GM12878 (cell line): ENCODE measurements at regions not wholly inside any gene's neighbourhood (a gene's known extent, or its start where the extent isn't known, plus 50 kb on each side); places are given as distances from the start of the nearest gene placed in this dataset.

Experiments used
- ATAC-seq: fragments of 200-7000 bp; cut with Tn5 transposase; 3 replicates; pipeline ENCODE4 v1.9.1; 2020; ENCODE audit warnings: mild to moderate bottlenecking, moderate library complexity
- BruUV-seq: library from RNA; stranded (reverse); fragments of 400-500 nt; replicated peaks from 2 replicates; lab custom pipeline; 2021; lab: Mats Ljungman, UMichigan
- CTCF ChIA-PET: fragments of 300-600 bp; sonication (Branson Sonifier 250); formaldehyde crosslinking; extraction: SDS; loops from one replicate; lab custom pipeline; 2021; ENCODE audit warnings: inconsistent platforms; lab: Yijun Ruan, JAX
- POLR2A ChIA-PET: fragments of 350-600 bp; formaldehyde crosslinking; extraction: SDS; loops from one replicate; lab custom pipeline; 2021; ENCODE audit warnings: inconsistent platforms; lab: Charles Lee
- RAD21 ChIA-PET: fragments of 300-600 bp; sonication (Branson Sonifier 250); formaldehyde crosslinking; loops from one replicate; lab custom pipeline; 2023; ENCODE audit warnings: antibody characterized with exemption; ENCODE audit not compliant: unreplicated experiment; lab: Charles Lee
- SMC1A ChIA-PET: fragments of 300-600 bp; sonication (Branson Sonifier 250); formaldehyde crosslinking; loops from one replicate; lab custom pipeline; 2023; ENCODE audit not compliant: unreplicated experiment, uncharacterized antibody; lab: Charles Lee
- DNase-seq: peaks from one replicate; pipeline ENCODE4 v3.0.0-alpha.2; 2011; ENCODE audit warnings: low read depth, low spot score
- FAIRE-seq: peaks from 3 replicates; lab custom pipeline; 2011; peaks lifted over from hg19 to GRCh38; lab: Jason Lieb, UNC
- H2AFZ ChIP-seq: 2 replicates; pipeline ENCODE4 v1.6.0; 2011; ENCODE audit warnings: low read depth, low read length, control low read depth; ENCODE audit not compliant: control insufficient read depth
- H3K27ac ChIP-seq: 2 replicates; pipeline ENCODE4 v1.5.1; 2011; ENCODE audit warnings: control low read depth; ENCODE audit not compliant: control insufficient read depth, insufficient read depth
- H3K27me3 ChIP-seq, 2 experiments: replicated peaks in 1 of 2; 2 replicates each; pipeline versions ENCODE4 v1.6.0 to v1.6.1; 2011; ENCODE audit warnings: low read length in 1 of 2; ENCODE audit not compliant: control insufficient read depth in 2 of 2, insufficient read depth in 2 of 2
- H3K36me3 ChIP-seq, 2 experiments: 2 replicates each; pipeline ENCODE4 v1.5.1; 2011; ENCODE audit warnings: low read length in 1 of 2; ENCODE audit not compliant: control insufficient read depth in 2 of 2, insufficient read depth in 2 of 2
- H3K4me1 ChIP-seq: 2 replicates; pipeline ENCODE4 v1.6.1; 2011; ENCODE audit warnings: mild to moderate bottlenecking, low read length, moderate library complexity, mixed read lengths; ENCODE audit not compliant: control insufficient read depth, insufficient read depth
- H3K4me2 ChIP-seq: 2 replicates; pipeline ENCODE4 v1.6.0; 2011; ENCODE audit warnings: control low read depth; ENCODE audit not compliant: control insufficient read depth, insufficient read depth
- H3K4me3 ChIP-seq: fragments of 200-600 bp; sonication (generic); 2 replicates; pipeline ENCODE4 v1.5.1; 2016
- H3K79me2 ChIP-seq: 2 replicates; pipeline ENCODE4 v1.6.0; 2011; ENCODE audit warnings: low read length; ENCODE audit not compliant: control insufficient read depth, insufficient read depth
- H3K9ac ChIP-seq: 2 replicates; pipeline ENCODE4 v1.8.0; 2011; ENCODE audit warnings: low read length, control low read depth, mixed read lengths; ENCODE audit not compliant: control insufficient read depth, insufficient read depth
- H3K9me3 ChIP-seq: replicated peaks from 3 replicates; pipeline ENCODE4 v1.5.1; 2011; ENCODE audit warnings: mild to moderate bottlenecking, low read length; ENCODE audit not compliant: control insufficient read depth, insufficient read depth
- H4K20me1 ChIP-seq: 2 replicates; pipeline ENCODE4 v1.6.0; 2011; ENCODE audit not compliant: control insufficient read depth, insufficient read depth
- BRCA1 ChIP-seq: IDR thresholded peaks from 2 replicates; pipeline ENCODE4 v1.6.1; 2011; ENCODE audit warnings: low read depth, low read length, improper control_type of control experiment
- IKZF2 ChIP-seq, 2 experiments: fragments of 450-650 bp; IDR thresholded peaks; 2 replicates each; pipeline ENCODE4 v1.6.1; 2017; ENCODE audit warnings: mild to moderate bottlenecking in 2 of 2, moderate library complexity in 2 of 2
- NRF1 ChIP-seq: conservative IDR thresholded peaks from 2 replicates; pipeline ENCODE4 v1.6.1; 2011; ENCODE audit warnings: mild to moderate bottlenecking, low read depth, low read length, improper control_type of control experiment
- RAD21 ChIP-seq: IDR thresholded peaks from 2 replicates; pipeline ENCODE4 v1.6.1; 2011; ENCODE audit warnings: mild to moderate bottlenecking, low read depth, low read length, moderate library complexity; ENCODE audit not compliant: insufficient read depth
- RCOR1 ChIP-seq: conservative IDR thresholded peaks from 2 replicates; pipeline ENCODE4 v1.6.1; 2012; ENCODE audit warnings: low read depth, low read length, improper control_type of control experiment
- RUNX3 ChIP-seq: IDR thresholded peaks from 2 replicates; pipeline ENCODE4 v1.6.1; 2012; ENCODE audit warnings: low read length, inconsistent platforms
- TAF1 ChIP-seq: IDR thresholded peaks from 2 replicates; pipeline ENCODE4 v1.6.1; 2011; ENCODE audit warnings: mild to moderate bottlenecking, low read depth, low read length, borderline replicate concordance
- TCF12 ChIP-seq: IDR thresholded peaks from 2 replicates; pipeline ENCODE4 v1.6.1; 2011; ENCODE audit warnings: low read depth, mild to moderate bottlenecking, low read length
- TCF7 ChIP-seq: IDR thresholded peaks from 2 replicates; pipeline ENCODE4 v1.6.1; 2014; ENCODE audit warnings: antibody characterized with exemption, borderline replicate concordance
- YBX1 ChIP-seq: fragments of 450-650 bp; IDR thresholded peaks from 2 replicates; pipeline ENCODE4 v1.6.1; 2016; ENCODE audit warnings: antibody characterized with exemption
- ZNF207 ChIP-seq: fragments of 450-650 bp; IDR thresholded peaks from 2 replicates; pipeline ENCODE4 v1.6.1; 2014; ENCODE audit warnings: antibody characterized with exemption, mild to moderate bottlenecking, borderline replicate concordance
- WGBS: methylation state at CpG from one replicate; pipeline ENCODE4 v1.1.6; 2016; ENCODE audit warnings: low lambda C conversion rate; ENCODE audit not compliant: insufficient replicate concordance, insufficient coverage; ENCODE audit errors: missing lambda C conversion rate; 5-methylcytosine and 5-hydroxymethylcytosine counted together
- in situ Hi-C: fragments of 300-500 bp; cut with MboI; formaldehyde crosslinking; loops from 9 replicates; pipeline ENCODE4 v1.14.3; 2018; ENCODE audit warnings: mixed read lengths
- intact Hi-C: fragments of 100-400 bp; cut with micrococcal nuclease; formaldehyde crosslinking; loops from one replicate; pipeline ENCODE4 v1.14.2; 2022; ENCODE audit not compliant: unreplicated experiment
- TF ChIP-seq, protein P1 (sequence below): fragments of 450-650 bp; formaldehyde crosslinking; IDR thresholded peaks from 2 replicates; pipeline ENCODE4 v1.4.0; 2020; ENCODE audit warnings: mild to moderate bottlenecking, moderate library complexity
- TF ChIP-seq, protein P2 (sequence below): IDR thresholded peaks from 2 replicates; pipeline ENCODE4 v1.6.1; 2011; ENCODE audit warnings: low read depth, low read length, improper control_type of control experiment, borderline replicate concordance
- TF ChIP-seq, protein P3 (sequence below): fragments of 450-650 bp; formaldehyde crosslinking; IDR thresholded peaks from 2 replicates; pipeline ENCODE4 v1.4.0; 2022; ENCODE audit warnings: mild to moderate bottlenecking, moderate library complexity

DNA sequence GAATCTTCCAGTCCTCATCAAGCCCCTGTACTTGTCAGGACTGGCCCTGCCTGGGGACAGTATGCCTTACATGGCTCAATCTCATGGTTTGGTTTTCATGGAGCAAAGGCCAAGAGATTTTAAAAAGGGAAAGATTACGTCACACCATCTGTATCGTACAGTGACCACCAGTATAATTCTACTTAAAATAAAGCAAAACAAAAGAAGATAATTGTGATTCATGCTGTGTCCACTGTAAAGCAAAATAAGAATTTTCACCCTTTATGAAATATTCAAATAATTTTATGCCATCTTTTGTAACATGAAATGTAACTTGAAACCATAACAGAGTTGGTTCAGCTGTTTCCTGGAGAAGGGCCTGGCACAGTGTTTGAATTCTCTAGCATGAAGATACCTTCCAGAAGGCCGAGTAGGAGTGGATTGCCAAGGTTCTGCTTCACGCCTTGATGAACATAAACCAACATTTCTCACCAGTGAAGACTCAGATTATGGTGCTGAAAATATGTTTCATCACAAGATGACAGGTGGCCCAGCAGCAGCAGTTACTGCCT, 486.5 kb downstream of the RFPL4B start (continued):
- TF ChIP-seq, protein P1, sequence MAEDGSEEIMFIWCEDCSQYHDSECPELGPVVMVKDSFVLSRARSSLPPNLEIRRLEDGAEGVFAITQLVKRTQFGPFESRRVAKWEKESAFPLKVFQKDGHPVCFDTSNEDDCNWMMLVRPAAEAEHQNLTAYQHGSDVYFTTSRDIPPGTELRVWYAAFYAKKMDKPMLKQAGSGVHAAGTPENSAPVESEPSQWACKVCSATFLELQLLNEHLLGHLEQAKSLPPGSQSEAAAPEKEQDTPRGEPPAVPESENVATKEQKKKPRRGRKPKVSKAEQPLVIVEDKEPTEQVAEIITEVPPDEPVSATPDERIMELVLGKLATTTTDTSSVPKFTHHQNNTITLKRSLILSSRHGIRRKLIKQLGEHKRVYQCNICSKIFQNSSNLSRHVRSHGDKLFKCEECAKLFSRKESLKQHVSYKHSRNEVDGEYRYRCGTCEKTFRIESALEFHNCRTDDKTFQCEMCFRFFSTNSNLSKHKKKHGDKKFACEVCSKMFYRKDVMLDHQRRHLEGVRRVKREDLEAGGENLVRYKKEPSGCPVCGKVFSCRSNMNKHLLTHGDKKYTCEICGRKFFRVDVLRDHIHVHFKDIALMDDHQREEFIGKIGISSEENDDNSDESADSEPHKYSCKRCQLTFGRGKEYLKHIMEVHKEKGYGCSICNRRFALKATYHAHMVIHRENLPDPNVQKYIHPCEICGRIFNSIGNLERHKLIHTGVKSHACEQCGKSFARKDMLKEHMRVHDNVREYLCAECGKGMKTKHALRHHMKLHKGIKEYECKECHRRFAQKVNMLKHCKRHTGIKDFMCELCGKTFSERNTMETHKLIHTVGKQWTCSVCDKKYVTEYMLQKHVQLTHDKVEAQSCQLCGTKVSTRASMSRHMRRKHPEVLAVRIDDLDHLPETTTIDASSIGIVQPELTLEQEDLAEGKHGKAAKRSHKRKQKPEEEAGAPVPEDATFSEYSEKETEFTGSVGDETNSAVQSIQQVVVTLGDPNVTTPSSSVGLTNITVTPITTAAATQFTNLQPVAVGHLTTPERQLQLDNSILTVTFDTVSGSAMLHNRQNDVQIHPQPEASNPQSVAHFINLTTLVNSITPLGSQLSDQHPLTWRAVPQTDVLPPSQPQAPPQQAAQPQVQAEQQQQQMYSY (CRISPR knock-in tag) = no peak
- TF ChIP-seq RUNX3 = no peak
- no peak for TF ChIP-seq YBX1
- TF ChIP-seq IKZF2 (IDR thresholded peaks at IDR 0.05) = no peak
- TF ChIP-seq RCOR1 = no peak

DNA sequence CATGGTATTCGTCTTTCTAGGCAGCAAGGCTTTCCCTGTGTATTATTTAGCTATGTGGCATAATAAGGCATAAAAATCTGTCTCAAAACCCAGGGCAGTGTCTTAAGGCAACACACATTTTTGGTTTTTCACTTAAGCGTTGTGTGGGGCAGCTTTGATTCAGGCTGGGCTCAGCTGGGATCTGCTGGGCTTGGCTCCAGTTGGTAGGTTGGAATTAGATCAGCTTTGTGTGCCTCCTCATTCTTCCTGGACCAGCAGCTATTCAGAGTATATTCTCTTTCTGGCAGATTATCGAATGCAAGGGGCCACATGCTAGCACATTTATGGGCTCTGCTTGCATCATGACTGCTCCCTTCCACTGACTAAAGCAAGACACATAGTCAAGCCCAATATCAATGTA, 487.9 kb downstream of the RFPL4B start:
- H4K20me1 ChIP-seq = no peaks in the 10 kb centered on the region
- ChIA-PET SMC1A (no interaction called here), CTCF (no interaction called here), POLR2A (no interaction called here), RAD21 (no interaction called here)
- FAIRE-seq (no peak), ATAC-seq (no peak), DNase-seq (no peak)
- in situ Hi-C loops = no loop called here
- no peak overlapping the region for H2AFZ ChIP-seq
- H3K4me3 ChIP-seq = no peak overlapping the region
- no peaks in the 10 kb centered on the region for H3K27me3 ChIP-seq
- H3K27ac ChIP-seq = no peak overlapping the region
- H3K9me3 ChIP-seq = no peaks in the 10 kb centered on the region
- H3K79me2 ChIP-seq = no peaks in the 10 kb centered on the region
- H3K4me1 ChIP-seq = no peaks in the 10 kb centered on the region
- intact Hi-C loops = no loop called here
- no TSS peak for BruUV-seq
- H3K9ac ChIP-seq = no peak overlapping the region
- H3K4me2 ChIP-seq = no peak overlapping the region
- WGBS = 87% methylated on average over 3 of the region's 3 CpGs
- H3K36me3 ChIP-seq = no peaks in the 10 kb centered on the region
- no peak for TF ChIP-seq RAD21
- TF ChIP-seq NRF1 = no peak
- TF ChIP-seq, protein P2, sequence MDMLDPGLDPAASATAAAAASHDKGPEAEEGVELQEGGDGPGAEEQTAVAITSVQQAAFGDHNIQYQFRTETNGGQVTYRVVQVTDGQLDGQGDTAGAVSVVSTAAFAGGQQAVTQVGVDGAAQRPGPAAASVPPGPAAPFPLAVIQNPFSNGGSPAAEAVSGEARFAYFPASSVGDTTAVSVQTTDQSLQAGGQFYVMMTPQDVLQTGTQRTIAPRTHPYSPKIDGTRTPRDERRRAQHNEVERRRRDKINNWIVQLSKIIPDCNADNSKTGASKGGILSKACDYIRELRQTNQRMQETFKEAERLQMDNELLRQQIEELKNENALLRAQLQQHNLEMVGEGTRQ = no peak
- TF ChIP-seq ZNF207 = no peak
- TF ChIP-seq BRCA1 = no peak
- no peak for TF ChIP-seq TCF7
- no peak for TF ChIP-seq TAF1
- TF ChIP-seq, protein P3, sequence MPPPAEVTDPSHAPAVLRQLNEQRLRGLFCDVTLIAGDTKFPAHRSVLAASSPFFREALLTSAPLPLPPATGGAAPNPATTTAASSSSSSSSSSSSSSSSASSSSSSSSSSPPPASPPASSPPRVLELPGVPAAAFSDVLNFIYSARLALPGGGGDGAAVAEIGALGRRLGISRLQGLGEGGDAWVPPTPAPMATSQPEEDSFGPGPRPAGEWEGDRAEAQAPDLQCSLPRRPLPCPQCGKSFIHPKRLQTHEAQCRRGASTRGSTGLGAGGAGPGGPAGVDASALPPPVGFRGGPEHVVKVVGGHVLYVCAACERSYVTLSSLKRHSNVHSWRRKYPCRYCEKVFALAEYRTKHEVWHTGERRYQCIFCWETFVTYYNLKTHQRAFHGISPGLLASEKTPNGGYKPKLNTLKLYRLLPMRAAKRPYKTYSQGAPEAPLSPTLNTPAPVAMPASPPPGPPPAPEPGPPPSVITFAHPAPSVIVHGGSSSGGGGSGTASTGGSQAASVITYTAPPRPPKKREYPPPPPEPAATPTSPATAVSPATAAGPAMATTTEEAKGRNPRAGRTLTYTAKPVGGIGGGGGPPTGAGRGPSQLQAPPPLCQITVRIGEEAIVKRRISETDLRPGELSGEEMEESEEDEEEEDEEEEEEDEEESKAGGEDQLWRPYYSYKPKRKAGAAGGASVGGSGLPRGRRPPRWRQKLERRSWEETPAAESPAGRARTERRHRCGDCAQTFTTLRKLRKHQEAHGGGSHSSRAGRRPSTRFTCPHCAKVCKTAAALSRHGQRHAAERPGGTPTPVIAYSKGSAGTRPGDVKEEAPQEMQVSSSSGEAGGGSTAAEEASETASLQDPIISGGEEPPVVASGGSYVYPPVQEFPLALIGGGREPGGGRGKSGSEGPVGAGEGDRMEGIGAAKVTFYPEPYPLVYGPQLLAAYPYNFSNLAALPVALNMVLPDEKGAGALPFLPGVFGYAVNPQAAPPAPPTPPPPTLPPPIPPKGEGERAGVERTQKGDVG (CRISPR knock-in tag) = no peak
- TF ChIP-seq TCF12 = no peak
